Stimulated activated CD8-positive, alpha-beta memory T cell treated with anti-CD3 and anti-CD28 coated beads, Interleukin-4, amount 100 ng/mL, for 4 hours (primary cell): ENCODE measurements at regions not wholly inside any gene's neighbourhood (a gene's known extent, or its start where the extent isn't known, plus 50 kb on each side); places are given as distances from the start of the nearest gene placed in this dataset.

Experiments used
- DNase-seq, 2 donors: peaks; one replicate each; pipeline ENCODE4 v3.0.0-alpha.2; 2020; ENCODE audit warnings: low read depth in 2 of 2, low spot score in 1 of 2

GRCh38 chr15:39458131-39458530 lies 122.7 kb upstream of the THBS1 start:
- DNase-seq, result no peak

- DNase-seq, result no peak
Measured at GRCh38 chr15:39459548-39459947, 121.3 kb upstream of the THBS1 start.

GRCh38 chr15:39460748-39461147 lies 120.1 kb upstream of the THBS1 start:
- no peak for DNase-seq

- no peak for DNase-seq
Measured at GRCh38 chr15:39461536-39462130, 119.2 kb upstream of the THBS1 start.

- DNase-seq, result no peak
Measured at GRCh38 chr15:39462691-39463090, 118.2 kb upstream of the THBS1 start.

GRCh38 chr15:39465843-39466749 lies 114.8 kb upstream of the THBS1 start:
- DNase-seq, result no peak

- no peak for DNase-seq
Measured at GRCh38 chr15:39466750-39467105, 114.2 kb upstream of the THBS1 start.

GRCh38 chr15:39468331-39468730 lies 112.5 kb upstream of the THBS1 start:
- DNase-seq, result no peak

GRCh38 chr15:39468828-39469227 lies 112.1 kb upstream of the THBS1 start:
- no peak for DNase-seq

- DNase-seq, result no peak
Measured at GRCh38 chr15:39471785-39472574, 108.9 kb upstream of the THBS1 start.

- DNase-seq, result no peak
Measured at GRCh38 chr15:39472621-39473297, 108.1 kb upstream of the THBS1 start.

GRCh38 chr15:39473298-39473947 lies 107.5 kb upstream of the THBS1 start:
- no peak for DNase-seq

GRCh38 chr15:39474657-39475056 lies 106.2 kb upstream of the THBS1 start:
- no peak for DNase-seq

- no peak for DNase-seq
Measured at GRCh38 chr15:39478996-39479395, 101.9 kb upstream of the THBS1 start.

- DNase-seq, result no peak
Measured at GRCh38 chr15:39479911-39480310, 101.0 kb upstream of the THBS1 start.

GRCh38 chr15:39482459-39482858 lies 98.4 kb upstream of the THBS1 start:
- no peak for DNase-seq

GRCh38 chr15:39486621-39487457 lies 94.0 kb upstream of the THBS1 start:
- no peak for DNase-seq

- no peak for DNase-seq
Measured at GRCh38 chr15:39487458-39487735, 93.5 kb upstream of the THBS1 start.

GRCh38 chr15:39488516-39488915 lies 92.4 kb upstream of the THBS1 start:
- DNase-seq, result no peak

GRCh38 chr15:39488961-39489360 lies 91.9 kb upstream of the THBS1 start:
- DNase-seq, result no peak
